GM19328 (cell line): ENCODE measurements at regions not wholly inside any gene's neighbourhood (a gene's known extent, or its start where the extent isn't known, plus 50 kb on each side); places are given as distances from the start of the nearest gene placed in this dataset.
"Not testable (repeated sequence)": the region's sequence is repeated elsewhere in the genome, so short reads cannot be mapped to it uniquely, and the experiment has no call there.

Experiments
- ATAC-seq: cut with Tn5 transposase; IDR thresholded peaks from one replicate; pipeline ENCODE4 v1.9.1; 2021; ENCODE audit warnings: mild to moderate bottlenecking, moderate library complexity; ENCODE audit not compliant: unreplicated experiment

- no peak for ATAC-seq
These were observed 50.4 kb upstream of the SOD1 start for GRCh38 chr21:31609081-31609480.

- no peak for ATAC-seq
These were observed 51.7 kb upstream of the SOD1 start for GRCh38 chr21:31607791-31608190.

- no peak for ATAC-seq
These were observed 53.2 kb upstream of the SOD1 start for GRCh38 chr21:31606081-31606874.

GRCh38 chr21:31604591-31605190 is 54.8 kb upstream of the SOD1 start:
- peak; percentile 75 for ATAC-seq

GRCh38 chr21:31599563-31599962 is 59.9 kb upstream of the SOD1 start:
- no peak for ATAC-seq

- no peak for ATAC-seq
These were observed 60.5 kb upstream of the SOD1 start for GRCh38 chr21:31599013-31599412.

GRCh38 chr21:31597683-31598082 is 61.8 kb upstream of the SOD1 start:
- no peak for ATAC-seq

GRCh38 chr21:31596055-31596454 is 63.4 kb upstream of the SOD1 start:
- ATAC-seq = no peak

GRCh38 chr21:31594726-31595125 is 64.8 kb upstream of the SOD1 start:
- ATAC-seq = no peak

GRCh38 chr21:31594279-31594678 is 65.2 kb upstream of the SOD1 start:
- no peak for ATAC-seq

- ATAC-seq = no peak
These were observed 66.4 kb upstream of the SOD1 start for GRCh38 chr21:31592963-31593560.

GRCh38 chr21:31592516-31592915 is 67.0 kb upstream of the SOD1 start:
- no peak for ATAC-seq

- ATAC-seq = no peak
These were observed 69.7 kb upstream of the SOD1 start for GRCh38 chr21:31589820-31590219.

GRCh38 chr21:31586118-31586517 is 73.4 kb upstream of the SOD1 start:
- no peak for ATAC-seq

GRCh38 chr21:31583937-31584336 is 75.6 kb upstream of the SOD1 start:
- not testable (repeated sequence) for ATAC-seq

GRCh38 chr21:31583498-31583897 is 76.0 kb upstream of the SOD1 start:
- ATAC-seq = no peak

GRCh38 chr21:31580866-31581276 is 78.6 kb upstream of the SOD1 start:
- ATAC-seq = no peak

GRCh38 chr21:31577271-31577670 is 82.2 kb upstream of the SOD1 start:
- ATAC-seq = no peak

GRCh38 chr21:31576428-31576827 is 83.1 kb upstream of the SOD1 start:
- ATAC-seq = no peak

- ATAC-seq = no peak
These were observed 86.3 kb upstream of the SOD1 start for GRCh38 chr21:31573217-31573616.

- ATAC-seq = no peak
These were observed 87.6 kb upstream of the SOD1 start for GRCh38 chr21:31571879-31572278.
